ENCODE measurements at regions not wholly inside any gene's neighbourhood (a gene's known extent, or its start where the extent isn't known, plus 50 kb on each side); places are given as distances from the start of the nearest gene placed in this dataset.

DNA sequence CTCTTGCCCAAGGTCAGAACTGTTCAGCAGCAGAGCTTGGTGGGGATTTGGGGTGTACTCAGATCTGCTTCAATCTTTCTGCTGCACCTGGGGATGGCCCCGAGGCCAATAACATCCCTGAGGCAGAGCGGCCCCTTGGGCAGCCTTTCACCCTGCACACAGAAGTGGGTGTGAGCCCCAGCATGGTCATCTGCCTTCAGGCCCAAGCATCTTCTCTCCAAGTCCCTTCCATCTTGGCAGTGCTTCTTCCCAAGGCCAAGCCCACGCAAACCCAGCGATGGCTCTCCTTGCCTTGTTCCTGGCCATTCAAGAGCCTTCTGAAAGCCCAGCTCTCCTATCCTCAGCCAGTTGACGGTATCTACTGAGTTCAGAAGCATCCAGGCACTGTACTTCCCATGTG is 172.9 kb downstream of the INHBB start:
- DNase-seq (ENCODE audit: low spot score), result no peak
- H3K27ac Mint-ChIP-seq (ENCODE audit: unreplicated experiment), result no peak overlapping the region
- TF ChIP-seq, protein P1, sequence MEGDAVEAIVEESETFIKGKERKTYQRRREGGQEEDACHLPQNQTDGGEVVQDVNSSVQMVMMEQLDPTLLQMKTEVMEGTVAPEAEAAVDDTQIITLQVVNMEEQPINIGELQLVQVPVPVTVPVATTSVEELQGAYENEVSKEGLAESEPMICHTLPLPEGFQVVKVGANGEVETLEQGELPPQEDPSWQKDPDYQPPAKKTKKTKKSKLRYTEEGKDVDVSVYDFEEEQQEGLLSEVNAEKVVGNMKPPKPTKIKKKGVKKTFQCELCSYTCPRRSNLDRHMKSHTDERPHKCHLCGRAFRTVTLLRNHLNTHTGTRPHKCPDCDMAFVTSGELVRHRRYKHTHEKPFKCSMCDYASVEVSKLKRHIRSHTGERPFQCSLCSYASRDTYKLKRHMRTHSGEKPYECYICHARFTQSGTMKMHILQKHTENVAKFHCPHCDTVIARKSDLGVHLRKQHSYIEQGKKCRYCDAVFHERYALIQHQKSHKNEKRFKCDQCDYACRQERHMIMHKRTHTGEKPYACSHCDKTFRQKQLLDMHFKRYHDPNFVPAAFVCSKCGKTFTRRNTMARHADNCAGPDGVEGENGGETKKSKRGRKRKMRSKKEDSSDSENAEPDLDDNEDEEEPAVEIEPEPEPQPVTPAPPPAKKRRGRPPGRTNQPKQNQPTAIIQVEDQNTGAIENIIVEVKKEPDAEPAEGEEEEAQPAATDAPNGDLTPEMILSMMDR (IDR thresholded peaks at IDR 0.05), result no peak
- no peaks in the 10 kb centered on the region for H3K36me3 Mint-ChIP-seq (ENCODE audit: low read depth)
- peaks cover 42% of the 10 kb centered on the region for H3K27me3 Mint-ChIP-seq (ENCODE audit: low read depth)
- H3K4me3 Mint-ChIP-seq (ENCODE audit: unreplicated experiment), result no peak overlapping the region
- H3K9me3 Mint-ChIP-seq (ENCODE audit: low read depth), result no peaks in the 10 kb centered on the region
- peaks cover 12% of the 10 kb centered on the region for H3K4me1 Mint-ChIP-seq (ENCODE audit: low read depth)

DNA sequence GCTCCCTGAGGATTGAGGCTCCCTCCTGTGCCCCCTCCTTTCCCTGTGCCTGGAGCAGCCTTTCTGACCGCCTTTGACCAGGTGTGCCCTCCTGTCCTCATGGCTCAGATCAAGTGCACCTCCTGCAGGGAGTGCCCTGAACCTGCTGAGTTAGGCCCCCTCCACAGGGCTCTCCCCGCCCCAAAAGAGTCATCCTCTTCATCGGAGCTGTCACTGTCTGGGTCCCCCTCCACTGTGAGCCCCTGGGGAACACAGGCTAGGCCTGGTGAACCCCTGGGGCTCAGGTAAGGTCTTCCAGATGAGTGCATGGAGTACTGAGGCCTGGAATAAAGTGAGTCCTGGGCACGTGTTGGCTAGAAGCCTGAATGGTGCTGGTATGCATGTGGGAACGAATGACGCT is 173.5 kb downstream of the INHBB start:
- Mint-ChIP-seq H3K27me3 (ENCODE audit: low read depth) (peaks cover 43% of the 10 kb centered on the region), H3K36me3 (ENCODE audit: low read depth) (no peaks in the 10 kb centered on the region), H3K9me3 (ENCODE audit: low read depth) (no peaks in the 10 kb centered on the region)

DNA sequence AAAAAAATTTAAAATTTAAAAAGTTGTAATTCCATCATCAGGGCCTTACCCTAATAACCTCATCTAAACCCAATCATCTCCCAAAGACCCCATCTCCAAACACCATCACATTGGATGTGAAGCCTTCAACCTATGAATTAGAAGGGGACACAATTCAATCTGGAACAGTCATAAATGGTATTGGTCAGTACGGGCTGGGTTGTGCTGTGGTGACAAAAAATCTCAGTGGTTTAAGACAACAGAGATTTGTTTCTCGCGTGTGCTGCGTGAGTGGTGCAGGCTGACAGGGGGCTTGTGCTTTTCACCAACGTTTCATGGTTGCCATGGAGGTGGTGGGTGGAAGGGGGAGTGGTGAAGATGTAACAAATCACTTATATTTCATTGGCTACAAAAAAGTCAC is 174.5 kb downstream of the INHBB start:
- no peak for DNase-seq (ENCODE audit: low spot score)
- peaks cover 19% of the 10 kb centered on the region for H3K4me1 Mint-ChIP-seq (ENCODE audit: low read depth)
- H3K36me3 Mint-ChIP-seq (ENCODE audit: low read depth), result no peaks in the 10 kb centered on the region
- H3K27me3 Mint-ChIP-seq (ENCODE audit: low read depth), result peaks cover 37% of the 10 kb centered on the region
- TF ChIP-seq, protein P1 (IDR thresholded peaks at IDR 0.05), result no peak
- H3K27ac Mint-ChIP-seq (ENCODE audit: unreplicated experiment), result no peak overlapping the region
- H3K9me3 Mint-ChIP-seq (ENCODE audit: low read depth), result no peaks in the 10 kb centered on the region
- no peak overlapping the region for H3K4me3 Mint-ChIP-seq (ENCODE audit: unreplicated experiment)

More for the DNA sequence above, 173.5 kb downstream of the INHBB start:
- H3K27ac Mint-ChIP-seq (ENCODE audit: unreplicated experiment), result no peak overlapping the region
- TF ChIP-seq, protein P1 (IDR thresholded peaks at IDR 0.05), result no peak
- no peak for DNase-seq (ENCODE audit: low spot score)
- peaks cover 12% of the 10 kb centered on the region for H3K4me1 Mint-ChIP-seq (ENCODE audit: low read depth)
- H3K4me3 Mint-ChIP-seq (ENCODE audit: unreplicated experiment), result no peak overlapping the region

DNA sequence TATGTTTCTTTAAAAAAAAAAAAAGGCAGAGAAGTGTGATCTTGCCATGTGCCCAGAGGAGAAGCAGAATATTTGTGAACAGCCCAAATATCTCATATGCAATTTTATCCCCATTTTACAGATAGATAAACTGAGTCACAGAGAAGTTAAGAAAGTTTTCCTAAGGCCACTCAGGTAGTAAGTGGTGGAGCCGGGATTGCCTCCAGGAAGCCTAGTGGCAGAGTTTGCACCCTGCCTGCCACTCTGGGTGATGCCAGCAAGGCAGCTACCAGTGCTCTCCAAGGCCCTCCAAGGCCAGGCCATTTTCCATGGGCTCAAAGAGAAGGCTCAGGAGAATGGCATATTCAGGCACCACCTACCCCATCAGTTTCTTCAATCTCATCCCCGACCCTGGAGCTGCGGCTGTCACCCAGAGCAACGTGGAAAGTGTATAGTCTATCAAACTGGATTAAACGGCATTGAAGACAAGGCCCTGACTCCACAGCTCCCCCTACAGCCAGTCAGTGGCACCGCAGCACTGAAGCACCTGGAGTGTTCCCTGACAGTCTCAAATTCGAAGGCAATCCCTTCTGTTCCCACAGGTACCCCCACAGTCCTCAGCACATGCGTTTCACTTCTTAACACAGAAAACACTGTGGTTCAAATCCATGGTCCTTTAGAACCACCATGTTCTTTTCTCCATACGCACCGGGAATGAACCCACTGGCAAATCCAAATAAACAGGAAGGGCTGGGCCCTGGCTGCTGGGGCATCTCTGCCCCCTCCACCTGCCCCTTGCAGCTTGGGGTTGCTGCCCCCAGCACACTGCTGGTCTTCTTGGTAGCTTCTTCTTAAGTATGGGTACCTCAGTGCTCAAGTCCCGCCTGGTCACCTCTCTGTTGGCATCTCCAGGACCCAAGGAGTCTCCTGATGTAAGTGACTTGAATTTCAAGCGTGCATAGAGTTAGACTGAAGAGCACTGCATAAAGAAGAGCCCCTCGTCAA is 175.3 kb downstream of the INHBB start:
- H3K27ac Mint-ChIP-seq (ENCODE audit: unreplicated experiment), result no peak overlapping the region
- no peaks in the 10 kb centered on the region for H3K9me3 Mint-ChIP-seq (ENCODE audit: low read depth)
- TF ChIP-seq, protein P1 (IDR thresholded peaks at IDR 0.05), result peak; percentile 81
- H3K4me3 Mint-ChIP-seq (ENCODE audit: unreplicated experiment), result no peak overlapping the region
- H3K27me3 Mint-ChIP-seq (ENCODE audit: low read depth), result peaks cover 30% of the 10 kb centered on the region
- H3K4me1 Mint-ChIP-seq (ENCODE audit: low read depth), result peaks cover 25% of the 10 kb centered on the region
- no peak for DNase-seq (ENCODE audit: low spot score)
- H3K36me3 Mint-ChIP-seq (ENCODE audit: low read depth), result no peaks in the 10 kb centered on the region

DNA sequence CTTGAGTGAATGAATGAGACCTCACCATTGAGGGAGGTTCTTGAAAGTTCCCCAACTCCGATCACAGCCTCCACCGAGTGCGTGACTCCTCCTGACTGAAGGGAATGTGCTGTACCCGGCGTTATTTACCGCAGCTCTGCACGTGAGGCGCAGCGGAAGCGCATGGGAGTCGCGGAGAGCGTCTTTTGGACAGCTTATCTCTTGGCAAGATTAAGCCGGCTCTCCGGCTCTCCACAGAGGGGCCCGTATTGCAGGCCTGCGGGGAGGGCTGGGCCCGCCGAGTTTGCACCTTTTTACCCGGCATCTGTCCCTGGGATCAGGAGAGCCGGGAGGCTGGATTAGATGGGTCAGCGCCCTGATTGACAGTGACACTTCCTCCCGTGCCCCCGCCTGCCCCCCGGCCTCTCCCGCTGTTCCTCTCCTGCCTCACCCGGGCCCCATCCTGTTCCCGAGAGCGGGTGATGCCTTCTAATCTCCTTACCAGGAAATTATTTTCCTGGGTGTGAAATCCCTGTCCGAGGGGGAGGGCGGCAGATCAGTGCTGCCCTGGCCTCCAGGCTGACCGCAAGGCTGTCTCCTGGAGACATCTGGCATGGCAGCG is 176.3 kb downstream of the INHBB start:
- Mint-ChIP-seq H3K4me1 (ENCODE audit: low read depth) (peaks cover 16% of the 10 kb centered on the region), H3K27ac (ENCODE audit: unreplicated experiment) (no peak overlapping the region), H3K27me3 (ENCODE audit: low read depth) (peaks cover 26% of the 10 kb centered on the region), H3K36me3 (ENCODE audit: low read depth) (no peaks in the 10 kb centered on the region), H3K4me3 (ENCODE audit: unreplicated experiment) (no peak overlapping the region), H3K9me3 (ENCODE audit: low read depth) (no peaks in the 10 kb centered on the region)
- no peak for DNase-seq (ENCODE audit: low spot score)
- TF ChIP-seq, protein P1 (IDR thresholded peaks at IDR 0.05), result no peak
